HEK293 (cell line): ENCODE measurements at regions not wholly inside any gene's neighbourhood (a gene's known extent, or its start where the extent isn't known, plus 50 kb on each side); places are given as distances from the start of the nearest gene placed in this dataset.

Source experiments
- ZNF560 ChIP-seq: fragments of 450-650 bp; formaldehyde crosslinking; IDR thresholded peaks from 2 replicates; pipeline ENCODE4 v1.5.1; 2017; ENCODE audit warnings: missing biosample characterization, missing genetic modification characterization, borderline replicate concordance
- TF ChIP-seq, protein P1 (sequence below): fragments of 450-650 bp; IDR thresholded peaks from 2 replicates; pipeline ENCODE4 v1.5.1; 2018; ENCODE audit warnings: missing biosample characterization, mild to moderate bottlenecking, missing genetic modification characterization
- TF ChIP-seq, protein P2 (sequence below): fragments of 450-650 bp; formaldehyde crosslinking; IDR thresholded peaks from 2 replicates; pipeline ENCODE4 v1.5.1; 2017; ENCODE audit warnings: missing biosample characterization, missing genetic modification characterization
- TF ChIP-seq, protein P3 (sequence below): fragments of 450-650 bp; formaldehyde crosslinking; IDR thresholded peaks from 2 replicates; pipeline ENCODE4 v1.5.1; 2016; ENCODE audit warnings: missing biosample characterization, missing genetic modification characterization

DNA sequence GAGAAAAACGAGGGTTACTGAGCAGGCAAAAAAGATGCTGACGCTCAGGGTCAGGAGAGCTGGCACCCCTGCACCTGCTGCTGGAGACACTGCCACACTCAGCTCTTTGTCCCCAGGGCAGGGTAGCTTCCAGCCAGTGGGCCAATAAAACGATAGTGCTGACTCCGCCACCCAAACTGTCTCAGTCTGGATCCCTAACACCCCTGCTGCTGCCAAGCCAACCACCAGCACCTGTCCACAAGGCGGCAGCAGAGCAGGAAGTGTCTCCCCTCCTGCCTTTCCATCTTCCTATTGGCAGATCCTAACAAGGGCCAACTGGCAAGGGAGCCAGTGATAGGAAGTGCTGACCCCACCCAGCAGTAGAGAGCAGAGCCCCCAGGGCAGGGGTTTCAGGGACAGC lies 531.5 kb upstream of the SALL3 start:
- TF ChIP-seq, protein P1, sequence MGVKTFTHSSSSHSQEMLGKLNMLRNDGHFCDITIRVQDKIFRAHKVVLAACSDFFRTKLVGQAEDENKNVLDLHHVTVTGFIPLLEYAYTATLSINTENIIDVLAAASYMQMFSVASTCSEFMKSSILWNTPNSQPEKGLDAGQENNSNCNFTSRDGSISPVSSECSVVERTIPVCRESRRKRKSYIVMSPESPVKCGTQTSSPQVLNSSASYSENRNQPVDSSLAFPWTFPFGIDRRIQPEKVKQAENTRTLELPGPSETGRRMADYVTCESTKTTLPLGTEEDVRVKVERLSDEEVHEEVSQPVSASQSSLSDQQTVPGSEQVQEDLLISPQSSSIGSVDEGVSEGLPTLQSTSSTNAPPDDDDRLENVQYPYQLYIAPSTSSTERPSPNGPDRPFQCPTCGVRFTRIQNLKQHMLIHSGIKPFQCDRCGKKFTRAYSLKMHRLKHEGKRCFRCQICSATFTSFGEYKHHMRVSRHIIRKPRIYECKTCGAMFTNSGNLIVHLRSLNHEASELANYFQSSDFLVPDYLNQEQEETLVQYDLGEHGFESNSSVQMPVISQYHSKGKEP (tag by site-specific recombination), result no peak
- TF ChIP-seq, protein P2, sequence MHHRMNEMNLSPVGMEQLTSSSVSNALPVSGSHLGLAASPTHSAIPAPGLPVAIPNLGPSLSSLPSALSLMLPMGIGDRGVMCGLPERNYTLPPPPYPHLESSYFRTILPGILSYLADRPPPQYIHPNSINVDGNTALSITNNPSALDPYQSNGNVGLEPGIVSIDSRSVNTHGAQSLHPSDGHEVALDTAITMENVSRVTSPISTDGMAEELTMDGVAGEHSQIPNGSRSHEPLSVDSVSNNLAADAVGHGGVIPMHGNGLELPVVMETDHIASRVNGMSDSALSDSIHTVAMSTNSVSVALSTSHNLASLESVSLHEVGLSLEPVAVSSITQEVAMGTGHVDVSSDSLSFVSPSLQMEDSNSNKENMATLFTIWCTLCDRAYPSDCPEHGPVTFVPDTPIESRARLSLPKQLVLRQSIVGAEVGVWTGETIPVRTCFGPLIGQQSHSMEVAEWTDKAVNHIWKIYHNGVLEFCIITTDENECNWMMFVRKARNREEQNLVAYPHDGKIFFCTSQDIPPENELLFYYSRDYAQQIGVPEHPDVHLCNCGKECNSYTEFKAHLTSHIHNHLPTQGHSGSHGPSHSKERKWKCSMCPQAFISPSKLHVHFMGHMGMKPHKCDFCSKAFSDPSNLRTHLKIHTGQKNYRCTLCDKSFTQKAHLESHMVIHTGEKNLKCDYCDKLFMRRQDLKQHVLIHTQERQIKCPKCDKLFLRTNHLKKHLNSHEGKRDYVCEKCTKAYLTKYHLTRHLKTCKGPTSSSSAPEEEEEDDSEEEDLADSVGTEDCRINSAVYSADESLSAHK (tag by site-specific recombination), result no peak
- TF ChIP-seq, protein P3, sequence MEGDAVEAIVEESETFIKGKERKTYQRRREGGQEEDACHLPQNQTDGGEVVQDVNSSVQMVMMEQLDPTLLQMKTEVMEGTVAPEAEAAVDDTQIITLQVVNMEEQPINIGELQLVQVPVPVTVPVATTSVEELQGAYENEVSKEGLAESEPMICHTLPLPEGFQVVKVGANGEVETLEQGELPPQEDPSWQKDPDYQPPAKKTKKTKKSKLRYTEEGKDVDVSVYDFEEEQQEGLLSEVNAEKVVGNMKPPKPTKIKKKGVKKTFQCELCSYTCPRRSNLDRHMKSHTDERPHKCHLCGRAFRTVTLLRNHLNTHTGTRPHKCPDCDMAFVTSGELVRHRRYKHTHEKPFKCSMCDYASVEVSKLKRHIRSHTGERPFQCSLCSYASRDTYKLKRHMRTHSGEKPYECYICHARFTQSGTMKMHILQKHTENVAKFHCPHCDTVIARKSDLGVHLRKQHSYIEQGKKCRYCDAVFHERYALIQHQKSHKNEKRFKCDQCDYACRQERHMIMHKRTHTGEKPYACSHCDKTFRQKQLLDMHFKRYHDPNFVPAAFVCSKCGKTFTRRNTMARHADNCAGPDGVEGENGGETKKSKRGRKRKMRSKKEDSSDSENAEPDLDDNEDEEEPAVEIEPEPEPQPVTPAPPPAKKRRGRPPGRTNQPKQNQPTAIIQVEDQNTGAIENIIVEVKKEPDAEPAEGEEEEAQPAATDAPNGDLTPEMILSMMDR (tag by site-specific recombination), result no peak
- TF ChIP-seq ZNF560 (tag by site-specific recombination), result no peak
